ENCODE measurements at regions not wholly inside any gene's neighbourhood (a gene's known extent, or its start where the extent isn't known, plus 50 kb on each side); places are given as distances from the start of the nearest gene placed in this dataset.

GRCh38 chr16:88289001-88289400 is 93.8 kb upstream of the ZNF469 start:
- no peak for TF ChIP-seq CTCF (IDR thresholded peaks at IDR 0.05; ENCODE audit: low read length)
- no peak for TF ChIP-seq EZH2 (IDR thresholded peaks at IDR 0.05; ENCODE audit: borderline replicate concordance, low read length)

Data from OCI-LY1 (cell line).